Ovary (tissue), 3 donors: ENCODE measurements at regions not wholly inside any gene's neighbourhood (a gene's known extent, or its start where the extent isn't known, plus 50 kb on each side); places are given as distances from the start of the nearest gene placed in this dataset.

Source experiments
- CTCF ChIP-seq, 3 donors: fragments of 450-650 bp in 2 of 3; fragments of 200-600 bp in 1 of 3; IDR thresholded peaks; one replicate each; pipeline versions ENCODE4 v1.5.1 to v1.8.0; 2016 to 2022; ENCODE audit warnings: antibody characterized with exemption in 3 of 3, mild to moderate bottlenecking in 1 of 3
- EP300 ChIP-seq: sonication (generic); formaldehyde crosslinking; IDR thresholded peaks from one replicate; pipeline ENCODE4 v1.6.1; 2017; ENCODE audit warnings: antibody characterized with exemption
- donor health status: DM: no; HTN: no; CAD: no.

- TF ChIP-seq EP300 (no peak), CTCF (IDR thresholded peaks at IDR 0.05) (no peak)
Observed at GRCh38 chr1:187413405-187414169, 584.8 kb downstream of the PLA2G4A start.
